Memory B cell (primary cell): ENCODE measurements at regions not wholly inside any gene's neighbourhood (a gene's known extent, or its start where the extent isn't known, plus 50 kb on each side); places are given as distances from the start of the nearest gene placed in this dataset.

Experiments
- ATAC-seq: fragments of 150-1000 bp; cut with Tn5 transposase; 2 replicates; pipeline ENCODE4 v1.10.0; 2021; ENCODE audit warnings: low read depth, mild to moderate bottlenecking, moderate library complexity
- DNase-seq, 2 donors: peaks; one replicate each; pipeline ENCODE4 v3.0.0; 2022; ENCODE audit warnings: low spot score in 2 of 2
- H3K27ac Mint-ChIP-seq: one replicate; pipeline ENCODE4 v1.8.0; 2022; ENCODE audit warnings: mild to moderate bottlenecking, moderate library complexity, mixed read lengths
- H3K27me3 Mint-ChIP-seq: one replicate; pipeline ENCODE4 v1.8.0; 2022; ENCODE audit warnings: mixed read lengths
- H3K36me3 Mint-ChIP-seq: one replicate; pipeline ENCODE4 v1.8.0; 2022; ENCODE audit warnings: mild to moderate bottlenecking, mixed read lengths
- H3K4me1 Mint-ChIP-seq: one replicate; pipeline ENCODE4 v1.8.0; 2022; ENCODE audit warnings: mixed read lengths
- H3K4me3 Mint-ChIP-seq: one replicate; pipeline ENCODE4 v1.8.0; 2022; ENCODE audit warnings: mild to moderate bottlenecking, moderate library complexity, mixed read lengths
- H3K9me3 Mint-ChIP-seq: one replicate; pipeline ENCODE4 v1.8.0; 2022; ENCODE audit warnings: mixed read lengths

GRCh38 chr2:191476901-191477300 is 201.0 kb upstream of the NABP1 start:
- Mint-ChIP-seq H3K9me3 (peaks cover 11% of the 10 kb centered on the region), H3K4me3 (no peak overlapping the region), H3K36me3 (peaks cover 3% of the 10 kb centered on the region), H3K27me3 (peaks cover 10% of the 10 kb centered on the region), H3K4me1 (no peaks in the 10 kb centered on the region), H3K27ac (no peak overlapping the region)
- DNase-seq = no peak
- no peak for ATAC-seq

- no peak for ATAC-seq
- H3K27me3 Mint-ChIP-seq = peaks cover 8% of the 10 kb centered on the region
- H3K4me1 Mint-ChIP-seq = no peaks in the 10 kb centered on the region
These were observed 198.9 kb upstream of the NABP1 start for GRCh38 chr2:191478799-191479679.

GRCh38 chr2:191479680-191480023 is 198.3 kb upstream of the NABP1 start:
- peaks cover 21% of the 10 kb centered on the region for H3K9me3 Mint-ChIP-seq
- no peak overlapping the region for H3K4me3 Mint-ChIP-seq
- H3K27me3 Mint-ChIP-seq = peaks cover 8% of the 10 kb centered on the region
- H3K4me1 Mint-ChIP-seq = no peaks in the 10 kb centered on the region
- peaks cover 3% of the 10 kb centered on the region for H3K36me3 Mint-ChIP-seq
- peak; percentile 56 for ATAC-seq
- no peak for DNase-seq
- H3K27ac Mint-ChIP-seq = no peak overlapping the region

More at GRCh38 chr2:191478799-191479679, 198.9 kb upstream of the NABP1 start:
- Mint-ChIP-seq H3K36me3 (peaks cover 3% of the 10 kb centered on the region), H3K27ac (no peak overlapping the region), H3K4me3 (no peak overlapping the region), H3K9me3 (peaks cover 21% of the 10 kb centered on the region)
- no peak for DNase-seq

GRCh38 chr2:191481305-191482070 is 196.4 kb upstream of the NABP1 start:
- Mint-ChIP-seq H3K9me3 (peaks cover 23% of the 10 kb centered on the region), H3K27ac (no peak overlapping the region), H3K27me3 (peaks cover 8% of the 10 kb centered on the region), H3K36me3 (peaks cover 3% of the 10 kb centered on the region), H3K4me1 (no peaks in the 10 kb centered on the region), H3K4me3 (no peak overlapping the region)
- ATAC-seq = no peak
- DNase-seq = no peak

GRCh38 chr2:191483117-191483516 is 194.8 kb upstream of the NABP1 start:
- Mint-ChIP-seq H3K27me3 (peaks cover 8% of the 10 kb centered on the region), H3K9me3 (peaks cover 23% of the 10 kb centered on the region), H3K36me3 (peaks cover 3% of the 10 kb centered on the region), H3K27ac (no peak overlapping the region), H3K4me3 (no peak overlapping the region), H3K4me1 (no peaks in the 10 kb centered on the region)
- ATAC-seq = no peak
- DNase-seq = no peak

GRCh38 chr2:191486584-191487320 is 191.2 kb upstream of the NABP1 start:
- Mint-ChIP-seq H3K4me1 (no peaks in the 10 kb centered on the region), H3K27me3 (no peaks in the 10 kb centered on the region), H3K4me3 (no peak overlapping the region), H3K27ac (no peak overlapping the region), H3K36me3 (no peaks in the 10 kb centered on the region), H3K9me3 (peaks cover 13% of the 10 kb centered on the region)
- ATAC-seq (no peak), DNase-seq (no peak)

GRCh38 chr2:191488135-191488534 is 189.8 kb upstream of the NABP1 start:
- no peaks in the 10 kb centered on the region for H3K27me3 Mint-ChIP-seq
- ATAC-seq = no peak
- H3K4me3 Mint-ChIP-seq = no peak overlapping the region
- no peak overlapping the region for H3K27ac Mint-ChIP-seq
- peaks cover 6% of the 10 kb centered on the region for H3K9me3 Mint-ChIP-seq
- no peaks in the 10 kb centered on the region for H3K4me1 Mint-ChIP-seq
- no peaks in the 10 kb centered on the region for H3K36me3 Mint-ChIP-seq
- DNase-seq = no peak

- no peak for ATAC-seq
- DNase-seq = no peak
- Mint-ChIP-seq H3K27ac (no peak overlapping the region), H3K36me3 (no peaks in the 10 kb centered on the region), H3K4me3 (no peak overlapping the region), H3K4me1 (no peaks in the 10 kb centered on the region), H3K27me3 (peaks cover 3% of the 10 kb centered on the region), H3K9me3 (peaks cover 1% of the 10 kb centered on the region)
These were observed 188.8 kb upstream of the NABP1 start for GRCh38 chr2:191489177-191489576.

GRCh38 chr2:191496838-191497237 is 181.1 kb upstream of the NABP1 start:
- no peak for ATAC-seq
- Mint-ChIP-seq H3K4me3 (no peak overlapping the region), H3K27ac (no peak overlapping the region), H3K27me3 (peaks cover 10% of the 10 kb centered on the region), H3K4me1 (no peaks in the 10 kb centered on the region), H3K36me3 (no peaks in the 10 kb centered on the region), H3K9me3 (no peaks in the 10 kb centered on the region)
- no peak for DNase-seq

- Mint-ChIP-seq H3K27me3 (peaks cover 10% of the 10 kb centered on the region), H3K36me3 (no peaks in the 10 kb centered on the region), H3K27ac (no peak overlapping the region), H3K4me1 (no peaks in the 10 kb centered on the region), H3K9me3 (no peaks in the 10 kb centered on the region), H3K4me3 (no peak overlapping the region)
- no peak for ATAC-seq
- DNase-seq = no peak
These were observed 180.1 kb upstream of the NABP1 start for GRCh38 chr2:191497822-191498221.

- H3K4me1 Mint-ChIP-seq = no peaks in the 10 kb centered on the region
- ATAC-seq = no peak
- no peak overlapping the region for H3K4me3 Mint-ChIP-seq
- H3K36me3 Mint-ChIP-seq = no peaks in the 10 kb centered on the region
- H3K27me3 Mint-ChIP-seq = peaks cover 8% of the 10 kb centered on the region
- no peak overlapping the region for H3K27ac Mint-ChIP-seq
- no peaks in the 10 kb centered on the region for H3K9me3 Mint-ChIP-seq
- DNase-seq = no peak
These were observed 178.9 kb upstream of the NABP1 start for GRCh38 chr2:191499050-191499449.

GRCh38 chr2:191499874-191500565 is 177.9 kb upstream of the NABP1 start:
- no peak for ATAC-seq

GRCh38 chr2:191500566-191500883 is 177.4 kb upstream of the NABP1 start:
- DNase-seq (no peak), ATAC-seq (no peak)
- H3K27ac Mint-ChIP-seq = no peak overlapping the region
- H3K27me3 Mint-ChIP-seq = peaks cover 7% of the 10 kb centered on the region
- no peak overlapping the region for H3K4me3 Mint-ChIP-seq
- no peaks in the 10 kb centered on the region for H3K4me1 Mint-ChIP-seq
- no peaks in the 10 kb centered on the region for H3K9me3 Mint-ChIP-seq
- no peaks in the 10 kb centered on the region for H3K36me3 Mint-ChIP-seq

More at GRCh38 chr2:191499874-191500565, 177.9 kb upstream of the NABP1 start:
- no peak overlapping the region for H3K4me3 Mint-ChIP-seq
- no peak overlapping the region for H3K27ac Mint-ChIP-seq
- peaks cover 7% of the 10 kb centered on the region for H3K27me3 Mint-ChIP-seq
- DNase-seq = no peak
- no peaks in the 10 kb centered on the region for H3K36me3 Mint-ChIP-seq
- no peaks in the 10 kb centered on the region for H3K9me3 Mint-ChIP-seq
- no peaks in the 10 kb centered on the region for H3K4me1 Mint-ChIP-seq
